ENCODE measurements at regions not wholly inside any gene's neighbourhood (a gene's known extent, or its start where the extent isn't known, plus 50 kb on each side); places are given as distances from the start of the nearest gene placed in this dataset.
A peak's percentile ranks its signal among the peaks of the same experiment; 100 is the strongest.

DNA sequence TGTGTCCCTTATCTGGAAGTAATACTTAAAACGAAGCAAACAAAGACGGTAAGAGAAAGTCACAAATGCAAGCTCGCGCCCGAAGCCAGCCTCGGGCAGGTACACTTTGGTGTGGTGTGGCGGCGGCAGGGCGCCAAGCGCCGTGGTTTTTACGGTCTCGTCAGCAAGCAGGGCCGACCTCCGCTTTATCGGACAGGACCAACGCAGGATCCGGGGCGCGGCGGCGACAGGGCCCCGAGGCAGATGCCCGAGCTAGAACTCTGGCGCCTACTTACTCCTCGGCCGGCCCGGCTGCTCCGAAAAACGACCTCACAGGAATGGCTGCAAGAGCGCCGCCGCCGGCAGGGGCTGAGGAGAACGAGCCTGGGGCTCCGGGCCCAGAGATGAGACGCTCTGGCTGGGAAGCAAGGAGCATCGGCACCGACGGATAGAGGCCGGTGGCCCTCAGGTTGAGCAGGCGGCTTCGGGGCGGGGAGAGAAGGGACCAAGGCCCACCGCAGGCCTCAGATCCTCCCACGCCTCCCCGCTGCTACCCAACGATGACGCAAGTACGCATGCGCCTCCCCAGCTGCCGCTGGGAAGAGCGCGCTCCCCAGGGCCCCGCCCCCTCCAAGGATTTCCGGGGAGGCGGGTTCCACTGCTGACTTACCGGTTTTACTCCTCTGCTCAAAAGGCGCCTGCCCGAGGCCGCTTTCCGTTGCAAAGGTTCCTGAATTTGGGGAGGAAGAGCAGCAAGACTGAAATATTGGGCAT, 60.6 kb downstream of the FAM217A start (continued):
- no peak for TF ChIP-seq HINFP (tag; conservative IDR thresholded peaks at IDR 0.05; ENCODE audit: low read depth)
- no peak for TF ChIP-seq ZNF707 (CRISPR knock-in tag; conservative IDR thresholded peaks at IDR 0.05)
- TF ChIP-seq NFYB (IDR thresholded peaks at IDR 0.05; ENCODE audit: extremely low read depth, insufficient read length): no peak
- TF ChIP-seq GTF2A2 (tag; IDR thresholded peaks at IDR 0.05): no peak
- peak; percentile 79; the same call in 1 of the 2 replicates for TF ChIP-seq FOXK1 (CRISPR knock-in tag; IDR thresholded peaks at IDR 0.05; ENCODE audit: borderline replicate concordance)
- TF ChIP-seq CBX3 (IDR thresholded peaks at IDR 0.05; ENCODE audit: borderline replicate concordance in 1 of 2, low read length in 2 of 2): no peak
- TF ChIP-seq, protein P1, sequence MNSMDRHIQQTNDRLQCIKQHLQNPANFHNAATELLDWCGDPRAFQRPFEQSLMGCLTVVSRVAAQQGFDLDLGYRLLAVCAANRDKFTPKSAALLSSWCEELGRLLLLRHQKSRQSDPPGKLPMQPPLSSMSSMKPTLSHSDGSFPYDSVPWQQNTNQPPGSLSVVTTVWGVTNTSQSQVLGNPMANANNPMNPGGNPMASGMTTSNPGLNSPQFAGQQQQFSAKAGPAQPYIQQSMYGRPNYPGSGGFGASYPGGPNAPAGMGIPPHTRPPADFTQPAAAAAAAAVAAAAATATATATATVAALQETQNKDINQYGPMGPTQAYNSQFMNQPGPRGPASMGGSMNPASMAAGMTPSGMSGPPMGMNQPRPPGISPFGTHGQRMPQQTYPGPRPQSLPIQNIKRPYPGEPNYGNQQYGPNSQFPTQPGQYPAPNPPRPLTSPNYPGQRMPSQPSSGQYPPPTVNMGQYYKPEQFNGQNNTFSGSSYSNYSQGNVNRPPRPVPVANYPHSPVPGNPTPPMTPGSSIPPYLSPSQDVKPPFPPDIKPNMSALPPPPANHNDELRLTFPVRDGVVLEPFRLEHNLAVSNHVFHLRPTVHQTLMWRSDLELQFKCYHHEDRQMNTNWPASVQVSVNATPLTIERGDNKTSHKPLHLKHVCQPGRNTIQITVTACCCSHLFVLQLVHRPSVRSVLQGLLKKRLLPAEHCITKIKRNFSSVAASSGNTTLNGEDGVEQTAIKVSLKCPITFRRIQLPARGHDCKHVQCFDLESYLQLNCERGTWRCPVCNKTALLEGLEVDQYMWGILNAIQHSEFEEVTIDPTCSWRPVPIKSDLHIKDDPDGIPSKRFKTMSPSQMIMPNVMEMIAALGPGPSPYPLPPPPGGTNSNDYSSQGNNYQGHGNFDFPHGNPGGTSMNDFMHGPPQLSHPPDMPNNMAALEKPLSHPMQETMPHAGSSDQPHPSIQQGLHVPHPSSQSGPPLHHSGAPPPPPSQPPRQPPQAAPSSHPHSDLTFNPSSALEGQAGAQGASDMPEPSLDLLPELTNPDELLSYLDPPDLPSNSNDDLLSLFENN (IDR thresholded peaks at IDR 0.05; ENCODE audit: low read depth in 2 of 2, low read length in 2 of 2): 0 out of 4 replicates have a peak, but pooled peaks of 1 of the 2 experiments have one; percentile 10
- TF ChIP-seq ZNF280B (CRISPR knock-in tag; IDR thresholded peaks at IDR 0.05): no peak
- TF ChIP-seq, protein P2, sequence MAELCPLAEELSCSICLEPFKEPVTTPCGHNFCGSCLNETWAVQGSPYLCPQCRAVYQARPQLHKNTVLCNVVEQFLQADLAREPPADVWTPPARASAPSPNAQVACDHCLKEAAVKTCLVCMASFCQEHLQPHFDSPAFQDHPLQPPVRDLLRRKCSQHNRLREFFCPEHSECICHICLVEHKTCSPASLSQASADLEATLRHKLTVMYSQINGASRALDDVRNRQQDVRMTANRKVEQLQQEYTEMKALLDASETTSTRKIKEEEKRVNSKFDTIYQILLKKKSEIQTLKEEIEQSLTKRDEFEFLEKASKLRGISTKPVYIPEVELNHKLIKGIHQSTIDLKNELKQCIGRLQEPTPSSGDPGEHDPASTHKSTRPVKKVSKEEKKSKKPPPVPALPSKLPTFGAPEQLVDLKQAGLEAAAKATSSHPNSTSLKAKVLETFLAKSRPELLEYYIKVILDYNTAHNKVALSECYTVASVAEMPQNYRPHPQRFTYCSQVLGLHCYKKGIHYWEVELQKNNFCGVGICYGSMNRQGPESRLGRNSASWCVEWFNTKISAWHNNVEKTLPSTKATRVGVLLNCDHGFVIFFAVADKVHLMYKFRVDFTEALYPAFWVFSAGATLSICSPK (IDR thresholded peaks at IDR 0.05; ENCODE audit: borderline replicate concordance): no peak
- no peak for TF ChIP-seq ZNF57 (CRISPR knock-in tag; IDR thresholded peaks at IDR 0.05)
- TF ChIP-seq CSDE1 (IDR thresholded peaks at IDR 0.05): no peak; a peak in 1 of 4 replicates
- TF ChIP-seq SIN3A (IDR thresholded peaks at IDR 0.05; ENCODE audit: borderline replicate concordance in 2 of 2, control insufficient read depth in 1 of 2, low read depth in 2 of 2, low read length in 2 of 2): peak; percentile 51 to 73; a peak in 2 of 4 replicates
- TF ChIP-seq SLC30A9 (CRISPR knock-in tag; IDR thresholded peaks at IDR 0.05): no peak
- no peak for TF ChIP-seq ZNF766 (CRISPR knock-in tag; conservative IDR thresholded peaks at IDR 0.05)
- peak; percentile 46; the same call in 1 of the 2 replicates for TF ChIP-seq C11orf30 (IDR thresholded peaks at IDR 0.05; ENCODE audit: low read depth)
- TF ChIP-seq ZNF408 (CRISPR knock-in tag; IDR thresholded peaks at IDR 0.05; ENCODE audit: low read depth): no peak
- no peak for TF ChIP-seq POU5F1 (IDR thresholded peaks at IDR 0.05; ENCODE audit: borderline replicate concordance, low read depth, low read length, partially characterized antibody)
- TF ChIP-seq CBX2 (IDR thresholded peaks at IDR 0.05; ENCODE audit: insufficient read depth, low read length, poor library complexity, severe bottlenecking): no peak
